ENCODE measurements at regions not wholly inside any gene's neighbourhood (a gene's known extent, or its start where the extent isn't known, plus 50 kb on each side); places are given as distances from the start of the nearest gene placed in this dataset.

GRCh38 chr16:7998789-7999453 is 591.4 kb downstream of the TMEM114 start:
- no peak for DNase-seq (ENCODE audit: low spot score, unreplicated experiment)
- no peaks in the 10 kb centered on the region for H3K36me3 Mint-ChIP-seq (ENCODE audit: insufficient read depth)
- H3K27me3 Mint-ChIP-seq = peaks cover 4% of the 10 kb centered on the region
- no peaks in the 10 kb centered on the region for H3K4me1 Mint-ChIP-seq (ENCODE audit: low read depth)
- TF ChIP-seq CTCF (IDR thresholded peaks at IDR 0.05; ENCODE audit: unreplicated experiment) = no peak
- peaks cover 3% of the 10 kb centered on the region for H3K9me3 Mint-ChIP-seq (ENCODE audit: low read depth)
- no peak overlapping the region for H3K27ac Mint-ChIP-seq
- no peak overlapping the region for H3K4me3 Mint-ChIP-seq (ENCODE audit: low read depth)

- no peak overlapping the region for H3K4me3 Mint-ChIP-seq (ENCODE audit: low read depth)
- peaks cover 3% of the 10 kb centered on the region for H3K9me3 Mint-ChIP-seq (ENCODE audit: low read depth)
- TF ChIP-seq CTCF (IDR thresholded peaks at IDR 0.05; ENCODE audit: unreplicated experiment) = no peak
- no peak overlapping the region for H3K27ac Mint-ChIP-seq
- no peaks in the 10 kb centered on the region for H3K4me1 Mint-ChIP-seq (ENCODE audit: low read depth)
- H3K36me3 Mint-ChIP-seq (ENCODE audit: insufficient read depth) = no peaks in the 10 kb centered on the region
- H3K27me3 Mint-ChIP-seq = peaks cover 4% of the 10 kb centered on the region
- DNase-seq (ENCODE audit: low spot score, unreplicated experiment) = no peak
Measured at GRCh38 chr16:7997966-7998365, 592.3 kb downstream of the TMEM114 start.

GRCh38 chr16:7992616-7993015 is 597.7 kb downstream of the TMEM114 start:
- no peak for DNase-seq (ENCODE audit: low spot score, unreplicated experiment)
- Mint-ChIP-seq H3K27ac (no peak overlapping the region), H3K4me3 (ENCODE audit: low read depth) (no peak overlapping the region), H3K4me1 (ENCODE audit: low read depth) (peaks cover 5% of the 10 kb centered on the region), H3K27me3 (peaks cover 4% of the 10 kb centered on the region), H3K36me3 (ENCODE audit: insufficient read depth) (no peaks in the 10 kb centered on the region), H3K9me3 (ENCODE audit: low read depth) (no peaks in the 10 kb centered on the region)
- no peak for TF ChIP-seq CTCF (IDR thresholded peaks at IDR 0.05; ENCODE audit: unreplicated experiment)

- no peaks in the 10 kb centered on the region for H3K36me3 Mint-ChIP-seq (ENCODE audit: insufficient read depth)
- no peaks in the 10 kb centered on the region for H3K9me3 Mint-ChIP-seq (ENCODE audit: low read depth)
- H3K4me1 Mint-ChIP-seq (ENCODE audit: low read depth) = peaks cover 9% of the 10 kb centered on the region
- no peak overlapping the region for H3K4me3 Mint-ChIP-seq (ENCODE audit: low read depth)
- no peak overlapping the region for H3K27ac Mint-ChIP-seq
- H3K27me3 Mint-ChIP-seq = no peaks in the 10 kb centered on the region
- TF ChIP-seq CTCF (IDR thresholded peaks at IDR 0.05; ENCODE audit: unreplicated experiment) = no peak
- no peak for DNase-seq (ENCODE audit: low spot score, unreplicated experiment)
Measured at GRCh38 chr16:7990626-7991260, 599.6 kb downstream of the TMEM114 start.

GRCh38 chr16:7983676-7984075 is 606.6 kb downstream of the TMEM114 start:
- no peak for DNase-seq (ENCODE audit: low spot score, unreplicated experiment)
- Mint-ChIP-seq H3K9me3 (ENCODE audit: low read depth) (no peaks in the 10 kb centered on the region), H3K4me1 (ENCODE audit: low read depth) (peaks cover 13% of the 10 kb centered on the region), H3K36me3 (ENCODE audit: insufficient read depth) (no peaks in the 10 kb centered on the region), H3K4me3 (ENCODE audit: low read depth) (no peak overlapping the region), H3K27me3 (peaks cover 11% of the 10 kb centered on the region), H3K27ac (no peak overlapping the region)
- TF ChIP-seq CTCF (IDR thresholded peaks at IDR 0.05; ENCODE audit: unreplicated experiment) = no peak
